CD14-positive monocyte (primary cell): ENCODE measurements at regions not wholly inside any gene's neighbourhood (a gene's known extent, or its start where the extent isn't known, plus 50 kb on each side); places are given as distances from the start of the nearest gene placed in this dataset.

Experiments
- DNase-seq, 3 donors: peaks; one replicate each; pipeline ENCODE4 v3.0.0-alpha.2; 2011 to 2022
- H2AFZ ChIP-seq: 2 replicates; pipeline ENCODE4 v1.6.0; 2012; ENCODE audit warnings: mild to moderate bottlenecking, low read depth, low read length, inconsistent platforms; ENCODE audit not compliant: insufficient read depth, poor library complexity, severe bottlenecking
- H3K27ac ChIP-seq, 2 donors: 1 replicate in 1 of 2; 2 replicates in 1 of 2; pipeline ENCODE4 v1.5.1; 2012 to 2013; ENCODE audit warnings: low read length in 2 of 2, control low read depth in 1 of 2, inconsistent platforms in 1 of 2, low read depth in 1 of 2, mild to moderate bottlenecking in 1 of 2
- H3K27me3 ChIP-seq, 2 donors: one replicate each; pipeline versions ENCODE4 v1.6.0 to v1.6.1; 2011 to 2013; ENCODE audit warnings: low read length in 2 of 2; ENCODE audit not compliant: control insufficient read depth in 2 of 2, insufficient read depth in 2 of 2
- H3K36me3 ChIP-seq, 2 donors: replicated peaks in 1 of 2; 1 replicate in 1 of 2; 2 replicates in 1 of 2; pipeline versions ENCODE4 v1.5.1 to v1.6.1; 2012 to 2013; ENCODE audit warnings: low read length in 2 of 2, control low read depth in 1 of 2, inconsistent platforms in 1 of 2, mild to moderate bottlenecking in 1 of 2; ENCODE audit not compliant: insufficient read depth in 2 of 2, control insufficient read depth in 1 of 2
- H3K4me1 ChIP-seq, 2 donors: 1 replicate in 1 of 2; 2 replicates in 1 of 2; pipeline versions ENCODE4 v1.5.1 to v1.6.1; 2012 to 2013; ENCODE audit warnings: low read length in 2 of 2, control low read depth in 1 of 2, inconsistent platforms in 1 of 2, mild to moderate bottlenecking in 1 of 2, moderate library complexity in 1 of 2; ENCODE audit not compliant: insufficient read depth in 2 of 2, control insufficient read depth in 1 of 2
- H3K4me2 ChIP-seq: replicated peaks from 2 replicates; pipeline ENCODE3; 2012; ENCODE audit warnings: low read length, moderate library complexity, mild to moderate bottlenecking; ENCODE audit not compliant: poor library complexity, severe bottlenecking; ENCODE audit errors: extremely low read depth
- H3K4me3 ChIP-seq, 3 experiments: fragments of 200-600 bp in 1 of 3; sonication (generic) in 1 of 3; replicated peaks in 1 of 3; 1 replicate in 2 of 3; 2 replicates in 1 of 3; pipeline ENCODE4 v1.5.1; 2011 to 2013; ENCODE audit warnings: low read length in 3 of 3, mild to moderate bottlenecking in 3 of 3, control low read depth in 2 of 3, low read depth in 2 of 3, inconsistent platforms in 1 of 3, moderate library complexity in 1 of 3
- H3K79me2 ChIP-seq: 2 replicates; pipeline ENCODE4 v1.6.0; 2012; ENCODE audit warnings: mild to moderate bottlenecking, control low read depth, inconsistent platforms, low read length, moderate library complexity; ENCODE audit not compliant: insufficient read depth
- H3K9ac ChIP-seq: 2 replicates; pipeline ENCODE4 v1.6.0; 2017; ENCODE audit warnings: low read length, mild to moderate bottlenecking; ENCODE audit not compliant: insufficient read depth, poor library complexity, severe bottlenecking
- H3K9me3 ChIP-seq, 2 donors: replicated peaks in 1 of 2; 1 replicate in 1 of 2; 2 replicates in 1 of 2; pipeline versions ENCODE4 v1.5.1 to v1.6.1; 2012 to 2013; ENCODE audit warnings: low read length in 2 of 2, control low read depth in 1 of 2; ENCODE audit not compliant: control insufficient read depth in 1 of 2, insufficient read depth in 1 of 2
- H4K20me1 ChIP-seq: 2 replicates; pipeline ENCODE4 v1.6.0; 2012; ENCODE audit warnings: mild to moderate bottlenecking, low read length, control low read depth, moderate library complexity; ENCODE audit not compliant: insufficient read depth
- H3K27ac Mint-ChIP-seq, 7 donors: one replicate each; pipeline ENCODE4 v1.8.0; 2020; ENCODE audit warnings: mild to moderate bottlenecking in 7 of 7, mixed read lengths in 7 of 7, moderate library complexity in 6 of 7, inconsistent platforms in 2 of 7
- H3K27me3 Mint-ChIP-seq, 3 donors: one replicate each; pipeline ENCODE4 v1.8.0; 2021 to 2022; ENCODE audit warnings: low read depth in 3 of 3, mild to moderate bottlenecking in 3 of 3, mixed read lengths in 3 of 3, moderate library complexity in 3 of 3, inconsistent platforms in 1 of 3
- H3K36me3 Mint-ChIP-seq, 2 donors: one replicate each; pipeline ENCODE4 v1.8.0; 2020; ENCODE audit warnings: mixed read lengths in 2 of 2, inconsistent platforms in 1 of 2, mild to moderate bottlenecking in 1 of 2
- H3K4me1 Mint-ChIP-seq: one replicate; pipeline ENCODE4 v1.8.0; 2020; ENCODE audit warnings: mild to moderate bottlenecking, mixed read lengths
- H3K4me3 Mint-ChIP-seq, 2 donors: one replicate each; pipeline ENCODE4 v1.8.0; 2020; ENCODE audit warnings: mild to moderate bottlenecking in 2 of 2, mixed read lengths in 2 of 2, moderate library complexity in 1 of 2
- H3K9me3 Mint-ChIP-seq, 7 donors: one replicate each; pipeline ENCODE4 v1.8.0; 2020 to 2022; ENCODE audit warnings: mixed read lengths in 7 of 7, mild to moderate bottlenecking in 6 of 7, moderate library complexity in 6 of 7, inconsistent platforms in 2 of 7
- CTCF ChIP-seq: fragments of 200-600 bp; IDR thresholded peaks from one replicate; pipeline ENCODE4 v1.8.0; 2022; ENCODE audit warnings: antibody characterized with exemption, mild to moderate bottlenecking
- WGBS: methylation state at CpG from one replicate; pipeline ENCODE4 v1.1.5; 2013; ENCODE audit warnings: missing lambda C conversion rate; ENCODE audit not compliant: insufficient coverage; 5-methylcytosine and 5-hydroxymethylcytosine counted together
- intact Hi-C, 2 donors: fragments of 100-400 bp; cut with micrococcal nuclease; formaldehyde crosslinking; loops; one replicate each; pipeline versions ENCODE4 v1.15.0 to v1.15.1; 2023

GRCh38 chr6:141541581-141542324 lies 591.0 kb upstream of the GJE1 start:
- H3K4me2 ChIP-seq, result no peak overlapping the region
- H3K36me3 ChIP-seq, result no peaks in the 10 kb centered on the region
- no peak for TF ChIP-seq CTCF
- Mint-ChIP-seq H3K27ac (no peak overlapping the region), H3K36me3 (no peaks in the 10 kb centered on the region), H3K4me1 (no peaks in the 10 kb centered on the region), H3K4me3 (no peak overlapping the region), H3K9me3 (peaks cover 0 to 4% (median 0%) of the 10 kb centered on the region in 7 donors), H3K27me3 (no peaks in the 10 kb centered on the region)
- H3K9me3 ChIP-seq, result peaks cover 0 to 3% of the 10 kb centered on the region in 2 donors
- H3K27me3 ChIP-seq, result no peaks in the 10 kb centered on the region
- H2AFZ ChIP-seq, result no peak overlapping the region
- no peaks in the 10 kb centered on the region for H3K4me1 ChIP-seq
- no peak overlapping the region for H3K4me3 ChIP-seq
- no peak for DNase-seq
- H3K79me2 ChIP-seq, result no peaks in the 10 kb centered on the region
- no CpG with 5 or more reads among the region's 1 CpG for WGBS
- no peak overlapping the region for H3K9ac ChIP-seq
- H3K27ac ChIP-seq, result no peak overlapping the region
- no peaks in the 10 kb centered on the region for H4K20me1 ChIP-seq
- intact Hi-C loops, result no loop called here

GRCh38 chr6:141540207-141540606 lies 592.5 kb upstream of the GJE1 start:
- no peak overlapping the region for H3K27ac ChIP-seq
- no peak for TF ChIP-seq CTCF
- Mint-ChIP-seq H3K27ac (no peak overlapping the region), H3K4me1 (no peaks in the 10 kb centered on the region), H3K36me3 (no peaks in the 10 kb centered on the region), H3K4me3 (no peak overlapping the region), H3K9me3 (peaks cover 0 to 2% (median 0%) of the 10 kb centered on the region in 7 donors), H3K27me3 (no peaks in the 10 kb centered on the region)
- H3K4me1 ChIP-seq, result no peaks in the 10 kb centered on the region
- H3K4me2 ChIP-seq, result no peak overlapping the region
- no peak overlapping the region for H2AFZ ChIP-seq
- no peak overlapping the region for H3K4me3 ChIP-seq
- no peak for DNase-seq
- peaks cover 0 to 3% of the 10 kb centered on the region in 2 donors for H3K9me3 ChIP-seq
- no peaks in the 10 kb centered on the region for H4K20me1 ChIP-seq
- no peak overlapping the region for H3K9ac ChIP-seq
- intact Hi-C loops, result no loop called here
- H3K79me2 ChIP-seq, result no peaks in the 10 kb centered on the region
- no peaks in the 10 kb centered on the region for H3K27me3 ChIP-seq
- WGBS, result 100% methylated on average over 1 of the region's 4 CpGs
- no peaks in the 10 kb centered on the region for H3K36me3 ChIP-seq
